ENCODE measurements at regions not wholly inside any gene's neighbourhood (a gene's known extent, or its start where the extent isn't known, plus 50 kb on each side); places are given as distances from the start of the nearest gene placed in this dataset.

GRCh38 chr3:177563243-177563780 lies 366.0 kb upstream of the TBL1XR1 start:
- no peak for TF ChIP-seq EZH2 (IDR thresholded peaks at IDR 0.05)
- TF ChIP-seq POLR2AphosphoS5 (IDR thresholded peaks at IDR 0.05; ENCODE audit: borderline replicate concordance, low read depth, low read length) = no peak

Data from SK-N-MC (cell line).